HCT116 (cell line): ENCODE measurements at regions not wholly inside any gene's neighbourhood (a gene's known extent, or its start where the extent isn't known, plus 50 kb on each side); places are given as distances from the start of the nearest gene placed in this dataset.

ENCODE experiments used
- CEBPB ChIP-seq: IDR thresholded peaks from 2 replicates; pipeline ENCODE4 v1.6.1; 2012; ENCODE audit warnings: low read depth
- CTCF ChIP-seq, 3 experiments: fragments of 200-600 bp in 1 of 3; sonication (generic) in 1 of 3; IDR thresholded peaks in 2 of 3; conservative IDR thresholded peaks in 1 of 3; 2 replicates each; pipeline ENCODE4 v1.5.1; 2012 to 2017; ENCODE audit warnings: low read depth in 2 of 3, low read length in 2 of 3, antibody characterized with exemption in 1 of 3, borderline replicate concordance in 1 of 3, control low read depth in 1 of 3, mild to moderate bottlenecking in 1 of 3, mixed read lengths in 1 of 3, mixed run types in 1 of 3, moderate library complexity in 1 of 3; ENCODE audit not compliant: insufficient read depth in 1 of 3
- EZH2 ChIP-seq: fragments of 200-600 bp; sonication (generic); IDR thresholded peaks from 2 replicates; pipeline ENCODE4 v1.6.1; 2017; ENCODE audit warnings: antibody characterized with exemption, mixed run types
- EZH2phosphoT487 ChIP-seq: fragments of 200-600 bp; IDR thresholded peaks from 2 replicates; pipeline ENCODE4 v1.6.1; 2018; ENCODE audit warnings: antibody characterized with exemption, borderline replicate concordance
- JUND ChIP-seq: IDR thresholded peaks from 2 replicates; pipeline ENCODE4 v1.6.1; 2012
- POLR2A ChIP-seq: IDR thresholded peaks from 2 replicates; pipeline ENCODE4 v1.7.0; 2011; ENCODE audit warnings: borderline replicate concordance; ENCODE audit not compliant: insufficient read depth, insufficient read length; ENCODE audit errors: extremely low read depth
- POLR2AphosphoS5 ChIP-seq: IDR thresholded peaks from 2 replicates; pipeline ENCODE4 v1.6.1; 2011; ENCODE audit warnings: mild to moderate bottlenecking, low read depth, low read length, moderate library complexity
- SP1 ChIP-seq: IDR thresholded peaks from 2 replicates; pipeline ENCODE4 v1.6.1; 2012; ENCODE audit warnings: low read depth
- TCF7L2 ChIP-seq: IDR thresholded peaks from 2 replicates; pipeline ENCODE4 v1.7.0; 2011; ENCODE audit warnings: borderline replicate concordance, inconsistent platforms; ENCODE audit not compliant: insufficient read depth, insufficient read length; ENCODE audit errors: extremely low read depth
- YY1 ChIP-seq: IDR thresholded peaks from 2 replicates; pipeline ENCODE4 v1.6.1; 2011; ENCODE audit warnings: low read length, low read depth, moderate library complexity, mild to moderate bottlenecking; ENCODE audit not compliant: insufficient replicate concordance; ENCODE audit errors: extremely low read depth
- ZNF274 ChIP-seq: fragments of 200-500 bp; sonication (Bioruptor generic); IDR thresholded peaks from 2 replicates; pipeline ENCODE4 v1.6.1; 2014; ENCODE audit warnings: mild to moderate bottlenecking, low read depth, low read length, inconsistent platforms

- TF ChIP-seq POLR2A (no peak), CTCF (IDR thresholded peaks at IDR 0.05 in 2 of 3, conservative IDR thresholded peaks at IDR 0.05 in 1 of 3; ENCODE audit: borderline replicate concordance in 1 of 3, insufficient read depth in 1 of 3, low read depth in 2 of 3, low read length in 2 of 3) (no peak), EZH2 (no peak), POLR2AphosphoS5 (no peak), EZH2phosphoT487 (no peak), CEBPB (no peak), ZNF274 (no peak), YY1 (no peak), JUND (no peak), SP1 (no peak), TCF7L2 (no peak)
These were observed 160.0 kb downstream of the C9orf152 start for GRCh38 chr9:110047955-110048402.
